ENCODE measurements at regions not wholly inside any gene's neighbourhood (a gene's known extent, or its start where the extent isn't known, plus 50 kb on each side); places are given as distances from the start of the nearest gene placed in this dataset.
A peak's percentile ranks its signal among the peaks of the same experiment; 100 is the strongest.

GRCh38 chr2:6027066-6027465 lies 334.9 kb downstream of the SOX11 start:
- Histone ChIP-seq H4K20me1 (ENCODE audit: low read depth) (no peaks in the 10 kb centered on the region), H3K9ac (no peak overlapping the region), H3K79me2 (ENCODE audit: low read depth) (no peaks in the 10 kb centered on the region), H3K27ac (peak overlapping the region; percentile 43), H3K36me3 (no peaks in the 10 kb centered on the region), H3F3A (ENCODE audit: low read depth) (peaks cover 15% of the 10 kb centered on the region), H3K4me1 (peaks cover 12% of the 10 kb centered on the region), H3K9me3 (ENCODE audit: low read depth) (no peaks in the 10 kb centered on the region), H3K4me2 (no peak overlapping the region), H3K27me3 (no peaks in the 10 kb centered on the region), H3K4me3 (no peak overlapping the region), H2AFZ (replicated peaks) (no peak overlapping the region)
- peak; percentile 26 for DNase-seq (ENCODE audit: low spot score)
- no peak for TF ChIP-seq EZH2 (IDR thresholded peaks at IDR 0.05)
- no peak for TF ChIP-seq CTCF (IDR thresholded peaks at IDR 0.05)
- TF ChIP-seq EZH2phosphoT487 (IDR thresholded peaks at IDR 0.05) = no peak
- peaks cover 7% of the 10 kb centered on the region for H3K9me3 Mint-ChIP-seq
- H3K27ac Mint-ChIP-seq = no peak overlapping the region
- H3K4me1 Mint-ChIP-seq = peaks cover 10% of the 10 kb centered on the region
- H3K36me3 Mint-ChIP-seq = no peaks in the 10 kb centered on the region
- peaks cover 8% of the 10 kb centered on the region for H3K27me3 Mint-ChIP-seq (ENCODE audit: insufficient read depth, low read depth)
- H3K4me3 Mint-ChIP-seq = no peak overlapping the region

- H3K27me3 ChIP-seq = no peaks in the 10 kb centered on the region
- H2AFZ ChIP-seq (replicated peaks) = no peak overlapping the region
- no peaks in the 10 kb centered on the region for H3K79me2 ChIP-seq (ENCODE audit: low read depth)
- Mint-ChIP-seq H3K27ac (no peak overlapping the region), H3K4me3 (no peak overlapping the region), H3K9me3 (peaks cover 7% of the 10 kb centered on the region), H3K27me3 (ENCODE audit: insufficient read depth, low read depth) (peaks cover 2% of the 10 kb centered on the region), H3K36me3 (no peaks in the 10 kb centered on the region), H3K4me1 (peaks cover 7% of the 10 kb centered on the region)
- peaks cover 12% of the 10 kb centered on the region for H3K4me1 ChIP-seq
- H4K20me1 ChIP-seq (ENCODE audit: low read depth) = no peaks in the 10 kb centered on the region
- H3K4me3 ChIP-seq = no peak overlapping the region
- no peak overlapping the region for H3K4me2 ChIP-seq
- no peaks in the 10 kb centered on the region for H3K36me3 ChIP-seq
- no peak for DNase-seq (ENCODE audit: low spot score)
- H3K9ac ChIP-seq = no peak overlapping the region
- TF ChIP-seq EZH2 (IDR thresholded peaks at IDR 0.05) (no peak), CTCF (IDR thresholded peaks at IDR 0.05) (no peak), EZH2phosphoT487 (IDR thresholded peaks at IDR 0.05) (no peak)
- peaks cover 15% of the 10 kb centered on the region for H3F3A ChIP-seq (ENCODE audit: low read depth)
- H3K27ac ChIP-seq = no peak overlapping the region
- H3K9me3 ChIP-seq (ENCODE audit: low read depth) = no peaks in the 10 kb centered on the region
Measured at GRCh38 chr2:6031200-6031867, 339.1 kb downstream of the SOX11 start.

GRCh38 chr2:6036211-6036610 lies 344.0 kb downstream of the SOX11 start:
- H3K9ac ChIP-seq = no peak overlapping the region
- Mint-ChIP-seq H3K4me3 (no peak overlapping the region), H3K9me3 (peaks cover 3% of the 10 kb centered on the region), H3K27me3 (ENCODE audit: insufficient read depth, low read depth) (peaks cover 3% of the 10 kb centered on the region), H3K4me1 (peaks cover 5% of the 10 kb centered on the region), H3K36me3 (no peaks in the 10 kb centered on the region), H3K27ac (peak overlapping the region; percentile 44)
- H4K20me1 ChIP-seq (ENCODE audit: low read depth) = no peaks in the 10 kb centered on the region
- H3K27ac ChIP-seq = no peak overlapping the region
- TF ChIP-seq EZH2 (IDR thresholded peaks at IDR 0.05) = no peak
- no peak for TF ChIP-seq CTCF (IDR thresholded peaks at IDR 0.05)
- TF ChIP-seq EZH2phosphoT487 (IDR thresholded peaks at IDR 0.05) = no peak
- no peaks in the 10 kb centered on the region for H3K36me3 ChIP-seq
- no peak overlapping the region for H3K4me2 ChIP-seq
- H3K79me2 ChIP-seq (ENCODE audit: low read depth) = no peaks in the 10 kb centered on the region
- no peaks in the 10 kb centered on the region for H3K27me3 ChIP-seq
- no peak for DNase-seq (ENCODE audit: low spot score)
- no peak overlapping the region for H3K4me3 ChIP-seq
- H3K4me1 ChIP-seq = peaks cover 14% of the 10 kb centered on the region
- no peaks in the 10 kb centered on the region for H3K9me3 ChIP-seq (ENCODE audit: low read depth)
- no peaks in the 10 kb centered on the region for H3F3A ChIP-seq (ENCODE audit: low read depth)
- no peak overlapping the region for H2AFZ ChIP-seq (replicated peaks)

All from neural progenitor cell (in vitro differentiated cells).